Panc1 (cell line): ENCODE measurements at regions not wholly inside any gene's neighbourhood (a gene's known extent, or its start where the extent isn't known, plus 50 kb on each side); places are given as distances from the start of the nearest gene placed in this dataset.

Experiments used
- ATAC-seq: fragments of 200-7000 bp; cut with Tn5 transposase; 2 replicates; pipeline ENCODE4 v1.9.1; 2020; ENCODE audit warnings: mild to moderate bottlenecking, moderate library complexity
- BruUV-seq: library from RNA; stranded (reverse); fragments of 400-500 nt; replicated peaks from 2 replicates; lab custom pipeline; 2021; lab: Mats Ljungman, UMichigan
- CTCF ChIA-PET: fragments of 300-600 bp; sonication (Branson Sonifier 250); formaldehyde crosslinking; loops from one replicate; lab custom pipeline; 2022; ENCODE audit warnings: antibody characterized with exemption; lab: Charles Lee
- POLR2A ChIA-PET: fragments of 300-600 bp; sonication (Branson Sonifier 250); formaldehyde crosslinking; loops from one replicate; lab custom pipeline; 2022; ENCODE audit warnings: antibody characterized with exemption; lab: Charles Lee
- DNase-seq: peaks from one replicate; pipeline ENCODE4 v3.0.0-alpha.2; 2010; ENCODE audit warnings: low read depth, low spot score
- H3K27ac ChIP-seq: 2 replicates; pipeline ENCODE4 v1.5.1; 2011; ENCODE audit warnings: mild to moderate bottlenecking, low read length, inconsistent platforms
- H3K27me3 ChIP-seq: fragments of 200-500 bp; sonication (Bioruptor generic); 2 replicates; pipeline ENCODE4 v1.6.0; 2014; ENCODE audit warnings: low read length, inconsistent platforms; ENCODE audit not compliant: control insufficient read depth, insufficient read depth
- H3K36me3 ChIP-seq: fragments of 200-500 bp; sonication (Bioruptor generic); 2 replicates; pipeline ENCODE4 v1.5.1; 2014; ENCODE audit warnings: inconsistent platforms, mild to moderate bottlenecking, low read length, moderate library complexity; ENCODE audit not compliant: control insufficient read depth, insufficient read depth
- H3K4me1 ChIP-seq: 2 replicates; pipeline ENCODE4 v1.5.1; 2011; ENCODE audit warnings: inconsistent platforms, mild to moderate bottlenecking, low read length, moderate library complexity; ENCODE audit not compliant: control insufficient read depth, insufficient read depth
- H3K4me3 ChIP-seq, 2 experiments: 2 replicates each; pipeline ENCODE4 v1.5.1; 2011 to 2012; ENCODE audit warnings: low read depth in 2 of 2, low read length in 2 of 2, mild to moderate bottlenecking in 2 of 2, inconsistent platforms in 1 of 2, moderate library complexity in 1 of 2
- H3K9me3 ChIP-seq: fragments of 200-500 bp; sonication (Bioruptor generic); 2 replicates; pipeline ENCODE4 v1.5.1; 2014; ENCODE audit warnings: low read depth, mild to moderate bottlenecking, inconsistent platforms, low read length, moderate library complexity; ENCODE audit not compliant: control insufficient read depth, insufficient read depth
- POLR2AphosphoS5 ChIP-seq: IDR thresholded peaks from 2 replicates; pipeline ENCODE4 v1.6.1; 2012; ENCODE audit warnings: mild to moderate bottlenecking, low read depth, low read length, moderate library complexity
- SIN3A ChIP-seq: IDR thresholded peaks from 2 replicates; pipeline ENCODE4 v1.6.1; 2012; ENCODE audit warnings: low read depth, mild to moderate bottlenecking, low read length, moderate library complexity, borderline replicate concordance; ENCODE audit not compliant: insufficient read depth
- TCF7L2 ChIP-seq: IDR thresholded peaks from 2 replicates; pipeline ENCODE4 v1.6.1; 2011; ENCODE audit warnings: mild to moderate bottlenecking, low read depth, low read length, inconsistent platforms
- in situ Hi-C: cut with HindIII; loops from 2 replicates; pipeline ENCODE4 v1.10.0; 2016; ENCODE audit warnings: low sequenced_read_pairs, low pct_unique_long_range_greater_than_20kb
- intact Hi-C: fragments of 100-400 bp; cut with micrococcal nuclease; formaldehyde crosslinking; loops from one replicate; pipeline ENCODE4 v1.10.0; 2022; ENCODE audit not compliant: unreplicated experiment
- TF ChIP-seq, protein P1 (sequence below): fragments of 450-650 bp; IDR thresholded peaks from 2 replicates; pipeline ENCODE4 v1.5.1; 2017; ENCODE audit warnings: mild to moderate bottlenecking
- TF ChIP-seq, protein P2 (sequence below), 2 experiments: IDR thresholded peaks; 2 replicates each; pipeline ENCODE4 v1.6.1; 2011 to 2012; ENCODE audit warnings: low read depth in 2 of 2, control low read depth in 1 of 2, low read length in 1 of 2, mild to moderate bottlenecking in 1 of 2, moderate library complexity in 1 of 2; ENCODE audit not compliant: insufficient read depth in 1 of 2

DNA sequence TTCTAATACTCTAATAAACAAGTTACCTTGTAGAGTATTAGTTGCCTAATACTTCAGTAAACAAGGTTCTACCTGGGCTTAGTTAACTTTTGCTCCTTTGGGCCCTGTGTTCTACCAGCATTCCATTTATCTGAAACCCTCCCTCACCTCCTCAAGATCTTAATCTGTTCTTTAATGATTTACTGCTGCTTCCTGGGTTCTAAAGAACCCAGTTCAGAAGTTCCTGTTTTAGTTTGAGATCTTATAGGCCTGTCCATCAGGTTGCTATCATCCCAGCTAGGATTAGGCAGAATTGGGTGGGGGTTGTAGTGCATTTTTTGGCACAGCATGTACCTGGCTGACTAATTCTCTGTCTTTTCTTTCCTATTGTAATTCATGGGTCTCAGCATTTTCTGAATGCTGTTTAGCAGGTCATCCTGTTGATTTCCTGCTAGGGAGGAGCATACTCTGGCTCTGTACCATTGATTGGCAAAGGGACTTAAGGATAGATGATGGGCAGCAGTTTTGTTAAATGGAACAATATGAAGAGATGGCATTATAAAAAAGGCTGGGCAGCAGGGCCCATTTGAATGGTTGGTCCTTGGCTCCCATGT lies 53.7 kb upstream of the TMEM248 start:
- DNase-seq (no peak), ATAC-seq (no peak)
- BruUV-seq: no TSS peak
- intact Hi-C loops (no loop called here), in situ Hi-C loops (no loop called here)
- H3K36me3 ChIP-seq: no peaks in the 10 kb centered on the region
- H3K4me1 ChIP-seq: no peaks in the 10 kb centered on the region
- no peak overlapping the region for H3K4me3 ChIP-seq
- no peaks in the 10 kb centered on the region for H3K27me3 ChIP-seq
- POLR2A ChIA-PET: no interaction called here
- CTCF ChIA-PET: no interaction called here
- no peaks in the 10 kb centered on the region for H3K9me3 ChIP-seq
- TF ChIP-seq, protein P1, sequence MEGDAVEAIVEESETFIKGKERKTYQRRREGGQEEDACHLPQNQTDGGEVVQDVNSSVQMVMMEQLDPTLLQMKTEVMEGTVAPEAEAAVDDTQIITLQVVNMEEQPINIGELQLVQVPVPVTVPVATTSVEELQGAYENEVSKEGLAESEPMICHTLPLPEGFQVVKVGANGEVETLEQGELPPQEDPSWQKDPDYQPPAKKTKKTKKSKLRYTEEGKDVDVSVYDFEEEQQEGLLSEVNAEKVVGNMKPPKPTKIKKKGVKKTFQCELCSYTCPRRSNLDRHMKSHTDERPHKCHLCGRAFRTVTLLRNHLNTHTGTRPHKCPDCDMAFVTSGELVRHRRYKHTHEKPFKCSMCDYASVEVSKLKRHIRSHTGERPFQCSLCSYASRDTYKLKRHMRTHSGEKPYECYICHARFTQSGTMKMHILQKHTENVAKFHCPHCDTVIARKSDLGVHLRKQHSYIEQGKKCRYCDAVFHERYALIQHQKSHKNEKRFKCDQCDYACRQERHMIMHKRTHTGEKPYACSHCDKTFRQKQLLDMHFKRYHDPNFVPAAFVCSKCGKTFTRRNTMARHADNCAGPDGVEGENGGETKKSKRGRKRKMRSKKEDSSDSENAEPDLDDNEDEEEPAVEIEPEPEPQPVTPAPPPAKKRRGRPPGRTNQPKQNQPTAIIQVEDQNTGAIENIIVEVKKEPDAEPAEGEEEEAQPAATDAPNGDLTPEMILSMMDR: no peak
- TF ChIP-seq SIN3A: no peak
- no peak for TF ChIP-seq POLR2AphosphoS5
- TF ChIP-seq, protein P2, sequence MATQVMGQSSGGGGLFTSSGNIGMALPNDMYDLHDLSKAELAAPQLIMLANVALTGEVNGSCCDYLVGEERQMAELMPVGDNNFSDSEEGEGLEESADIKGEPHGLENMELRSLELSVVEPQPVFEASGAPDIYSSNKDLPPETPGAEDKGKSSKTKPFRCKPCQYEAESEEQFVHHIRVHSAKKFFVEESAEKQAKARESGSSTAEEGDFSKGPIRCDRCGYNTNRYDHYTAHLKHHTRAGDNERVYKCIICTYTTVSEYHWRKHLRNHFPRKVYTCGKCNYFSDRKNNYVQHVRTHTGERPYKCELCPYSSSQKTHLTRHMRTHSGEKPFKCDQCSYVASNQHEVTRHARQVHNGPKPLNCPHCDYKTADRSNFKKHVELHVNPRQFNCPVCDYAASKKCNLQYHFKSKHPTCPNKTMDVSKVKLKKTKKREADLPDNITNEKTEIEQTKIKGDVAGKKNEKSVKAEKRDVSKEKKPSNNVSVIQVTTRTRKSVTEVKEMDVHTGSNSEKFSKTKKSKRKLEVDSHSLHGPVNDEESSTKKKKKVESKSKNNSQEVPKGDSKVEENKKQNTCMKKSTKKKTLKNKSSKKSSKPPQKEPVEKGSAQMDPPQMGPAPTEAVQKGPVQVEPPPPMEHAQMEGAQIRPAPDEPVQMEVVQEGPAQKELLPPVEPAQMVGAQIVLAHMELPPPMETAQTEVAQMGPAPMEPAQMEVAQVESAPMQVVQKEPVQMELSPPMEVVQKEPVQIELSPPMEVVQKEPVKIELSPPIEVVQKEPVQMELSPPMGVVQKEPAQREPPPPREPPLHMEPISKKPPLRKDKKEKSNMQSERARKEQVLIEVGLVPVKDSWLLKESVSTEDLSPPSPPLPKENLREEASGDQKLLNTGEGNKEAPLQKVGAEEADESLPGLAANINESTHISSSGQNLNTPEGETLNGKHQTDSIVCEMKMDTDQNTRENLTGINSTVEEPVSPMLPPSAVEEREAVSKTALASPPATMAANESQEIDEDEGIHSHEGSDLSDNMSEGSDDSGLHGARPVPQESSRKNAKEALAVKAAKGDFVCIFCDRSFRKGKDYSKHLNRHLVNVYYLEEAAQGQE (IDR thresholded peaks at IDR 0.05; ENCODE audit: insufficient read depth in 1 of 2, low read depth in 2 of 2, low read length in 1 of 2): no peak
- TF ChIP-seq TCF7L2: no peak
- H3K27ac ChIP-seq: no peak overlapping the region

DNA sequence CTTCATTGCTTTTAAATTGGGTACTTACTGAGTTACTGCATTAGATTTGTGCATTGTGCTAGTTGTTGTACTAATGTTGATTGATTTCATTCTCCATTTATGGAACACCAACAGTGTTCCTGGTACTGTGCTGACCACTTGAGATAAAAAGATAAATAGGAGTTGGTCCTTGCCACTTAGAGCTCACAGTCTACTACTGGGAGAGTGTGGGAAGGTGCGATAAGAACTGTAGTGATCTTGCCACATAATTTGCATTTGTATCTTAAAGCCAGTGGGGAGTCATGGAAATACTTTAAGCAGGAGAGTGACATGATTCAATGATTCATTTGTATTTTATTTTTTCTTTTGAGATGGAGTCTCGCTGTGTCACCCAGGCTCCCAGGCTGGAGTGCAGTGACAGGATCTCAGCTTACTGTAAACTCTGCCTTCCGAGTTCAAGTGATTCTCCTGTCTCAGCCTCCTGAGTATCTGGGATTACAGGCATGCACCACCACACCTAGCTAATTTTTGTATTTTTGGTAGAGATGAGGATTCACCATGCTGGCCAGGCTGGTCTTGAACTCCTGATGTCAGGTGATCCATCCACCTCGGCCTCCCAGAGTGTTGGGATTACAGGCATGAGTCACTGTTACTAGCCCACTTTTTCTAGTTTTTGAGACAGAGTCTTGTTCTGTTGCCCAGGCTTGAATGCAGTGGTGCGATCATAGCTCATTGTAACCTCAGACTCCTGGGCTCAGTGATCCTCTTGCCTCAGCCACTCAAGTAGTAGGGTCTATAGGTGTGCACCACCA lies 51.2 kb upstream of the TMEM248 start:
- Histone ChIP-seq H3K36me3 (no peaks in the 10 kb centered on the region), H3K9me3 (no peaks in the 10 kb centered on the region), H3K4me1 (no peaks in the 10 kb centered on the region), H3K27me3 (no peaks in the 10 kb centered on the region), H3K27ac (no peak overlapping the region), H3K4me3 (no peak overlapping the region)
- BruUV-seq: no TSS peak
- intact Hi-C loops: no loop called here
- in situ Hi-C loops: no loop called here
- CTCF ChIA-PET: no interaction called here
- POLR2A ChIA-PET: no interaction called here
- TF ChIP-seq SIN3A (no peak), TCF7L2 (no peak), POLR2AphosphoS5 (no peak)
- TF ChIP-seq, protein P1: no peak
- TF ChIP-seq, protein P2 (IDR thresholded peaks at IDR 0.05; ENCODE audit: insufficient read depth in 1 of 2, low read depth in 2 of 2, low read length in 1 of 2): no peak
- ATAC-seq (no peak), DNase-seq (no peak)
